ENCODE measurements at regions not wholly inside any gene's neighbourhood (a gene's known extent, or its start where the extent isn't known, plus 50 kb on each side); places are given as distances from the start of the nearest gene placed in this dataset.

DNA sequence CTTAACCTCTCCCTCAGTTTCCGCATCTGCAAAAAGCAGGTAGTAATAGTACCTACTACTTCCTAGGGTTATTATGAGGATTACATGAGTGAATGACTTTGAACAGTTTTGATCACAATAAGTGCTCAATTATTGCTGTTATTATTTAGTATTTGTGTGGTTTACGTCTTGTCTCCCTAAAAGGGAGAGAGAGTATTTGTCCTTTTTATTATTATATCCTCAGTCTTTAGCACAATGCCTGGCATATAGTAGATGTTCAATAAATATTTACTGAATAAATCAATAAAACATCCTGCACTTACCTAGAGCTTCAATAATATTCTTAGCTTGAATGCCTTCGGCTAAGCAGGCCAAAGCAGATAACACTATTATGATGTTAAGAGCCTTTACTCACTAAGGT is 160.0 kb downstream of the TANC2 start:
- DNase-seq (ENCODE audit: low read depth in 4 of 4, low spot score in 3 of 4), result no peak

DNA sequence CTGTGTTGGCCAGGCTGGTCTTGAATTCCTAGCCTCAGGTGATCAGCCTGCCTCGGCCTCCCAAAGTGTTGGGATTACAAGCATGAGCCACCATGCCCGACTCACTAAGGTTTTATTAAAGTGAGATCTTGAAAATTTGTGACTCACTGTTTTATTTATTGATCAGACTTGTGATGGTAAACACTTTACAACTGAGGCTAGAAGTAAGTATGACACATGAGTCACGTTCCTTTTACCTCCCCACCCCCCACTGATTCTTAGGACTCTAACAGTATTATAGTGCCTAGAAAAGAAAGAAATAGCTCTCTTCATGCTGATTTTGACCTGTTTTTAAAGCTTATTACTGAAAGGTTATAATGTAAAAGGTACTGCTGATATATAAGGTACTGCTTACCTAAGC is 160.6 kb downstream of the TANC2 start:
- DNase-seq (ENCODE audit: low read depth in 4 of 4, low spot score in 3 of 4), result no peak

DNA sequence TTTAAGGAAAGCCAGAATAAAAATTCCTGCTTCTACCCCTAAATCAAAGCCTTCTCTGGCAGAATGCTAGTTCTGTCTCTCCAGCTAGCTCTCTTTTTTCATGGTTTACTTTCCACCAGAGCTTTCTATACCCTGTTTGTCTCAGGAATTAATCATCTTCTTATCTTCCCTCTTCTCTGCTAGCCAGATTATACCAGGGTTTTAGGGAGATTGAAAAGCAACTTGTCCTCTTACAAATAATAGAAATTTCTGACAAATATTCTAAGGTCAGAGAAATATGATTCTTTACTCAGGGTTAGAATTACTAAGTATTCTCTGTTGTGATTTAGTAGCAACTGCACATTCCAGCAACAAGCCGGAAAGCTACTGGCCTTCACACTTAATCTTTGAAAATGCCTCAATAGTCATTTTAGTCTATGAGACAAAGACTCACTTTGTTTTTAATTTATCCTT is 166.4 kb downstream of the TANC2 start:
- DNase-seq (ENCODE audit: low read depth in 4 of 4, low spot score in 3 of 4), result no peak

DNA sequence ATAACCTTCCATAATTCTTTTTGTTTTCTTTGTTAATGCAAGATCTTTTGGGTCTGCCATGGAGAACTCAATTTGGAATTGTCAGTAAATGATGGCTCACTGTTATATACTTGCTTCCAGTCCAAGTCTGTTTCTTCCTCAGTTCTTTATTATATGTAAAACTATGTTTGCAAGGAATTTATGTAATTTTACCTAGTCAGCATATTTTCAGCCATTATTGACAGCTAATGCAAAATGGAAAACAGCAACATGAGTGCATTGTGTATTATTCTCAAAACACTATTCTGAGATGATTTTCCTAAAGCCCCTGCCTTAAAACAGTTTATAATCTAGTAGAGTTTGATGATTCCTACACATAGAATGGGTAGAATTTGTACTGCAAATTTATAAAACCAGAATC is 167.5 kb downstream of the TANC2 start:
- no peak for DNase-seq (ENCODE audit: low read depth in 4 of 4, low spot score in 3 of 4)

DNA sequence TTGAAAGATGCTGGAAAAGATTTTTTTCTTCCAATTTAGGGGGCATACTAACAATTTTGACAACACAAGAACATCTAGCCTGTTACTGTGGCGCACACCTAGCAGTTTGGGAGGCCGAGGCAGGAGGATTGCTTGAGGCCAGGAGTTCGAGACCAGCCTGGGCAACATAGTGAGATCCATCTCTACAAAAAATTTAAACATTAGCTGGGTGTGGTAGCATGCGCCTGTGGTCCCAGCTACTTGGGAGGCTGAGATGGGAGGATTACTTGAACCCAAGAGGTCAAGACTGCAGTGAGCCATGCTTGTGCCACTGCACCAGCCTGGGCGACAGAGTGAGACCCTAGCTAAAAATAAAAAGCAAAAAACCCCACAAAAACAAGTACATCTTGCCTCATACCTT is 168.8 kb downstream of the TANC2 start:
- DNase-seq (ENCODE audit: low read depth in 4 of 4, low spot score in 3 of 4), result no peak

DNA sequence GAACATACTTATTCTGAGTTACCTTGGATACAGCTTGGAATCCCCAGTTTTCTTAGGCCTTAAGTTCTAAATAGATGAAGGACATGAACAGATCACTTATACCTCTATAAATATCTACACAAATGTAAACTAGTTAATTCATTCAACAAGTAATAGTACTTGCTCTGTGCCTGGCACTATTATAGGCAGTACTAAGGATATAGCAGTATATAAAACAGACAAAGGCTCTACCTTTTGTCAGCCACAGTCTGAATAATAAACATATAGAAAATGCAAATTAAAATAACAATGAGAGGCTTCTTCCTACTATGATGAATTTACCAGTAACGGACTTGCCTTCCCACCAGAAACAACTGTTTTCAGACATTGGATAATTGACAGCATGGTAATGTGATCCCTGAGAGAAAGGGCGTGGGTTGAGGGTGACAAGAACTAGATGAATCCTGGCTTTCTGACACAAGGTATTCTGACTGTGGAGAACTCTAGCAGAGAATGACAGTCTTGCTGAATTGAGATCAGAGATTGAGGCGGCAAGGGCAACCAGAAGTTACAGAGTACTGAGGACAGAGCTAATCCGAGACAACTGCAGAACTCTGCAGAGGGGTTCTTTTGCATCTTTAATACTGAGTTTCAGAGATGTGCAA is 170.5 kb downstream of the TANC2 start:
- no peak for DNase-seq (ENCODE audit: low read depth in 4 of 4, low spot score in 3 of 4)

DNA sequence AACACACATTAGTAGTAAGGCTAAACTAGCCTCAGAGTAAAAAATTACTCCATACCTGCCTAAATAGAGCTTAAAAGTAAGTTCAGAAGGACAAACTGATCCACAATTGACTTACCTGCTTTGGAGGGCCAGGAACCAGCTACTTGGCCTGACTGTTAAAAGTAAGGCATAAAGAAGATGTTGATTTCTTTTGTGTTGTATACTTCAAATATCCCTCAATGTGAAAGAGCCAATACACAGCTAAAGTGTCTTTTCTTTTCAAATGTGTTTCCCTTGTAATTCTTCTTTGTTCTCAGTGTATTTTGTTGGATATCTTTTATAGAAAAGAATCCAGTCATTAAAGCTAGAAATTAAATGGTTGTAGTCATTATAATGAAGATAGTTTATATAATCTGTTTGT is 171.1 kb downstream of the TANC2 start:
- no peak for DNase-seq (ENCODE audit: low read depth in 4 of 4, low spot score in 3 of 4)

DNA sequence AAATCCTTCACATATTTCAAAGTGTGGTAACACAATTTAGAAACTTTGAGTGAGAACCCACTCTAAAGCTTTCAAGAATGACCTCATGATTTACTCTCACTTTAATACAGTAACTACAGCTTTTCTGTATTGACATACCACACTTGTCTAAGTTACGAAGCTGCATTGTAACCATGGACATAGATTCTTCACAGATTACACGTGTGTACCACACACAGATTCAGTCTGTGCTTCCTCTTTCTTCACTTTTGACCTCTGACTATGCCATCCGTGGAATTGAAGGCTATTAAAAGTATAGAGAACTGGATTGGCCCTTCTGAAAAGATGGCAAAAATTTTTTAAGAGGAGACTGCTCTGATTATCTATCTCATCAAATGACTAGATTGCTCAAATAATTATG is 172.7 kb downstream of the TANC2 start:
- no peak for DNase-seq (ENCODE audit: low read depth in 4 of 4, low spot score in 3 of 4)

DNA sequence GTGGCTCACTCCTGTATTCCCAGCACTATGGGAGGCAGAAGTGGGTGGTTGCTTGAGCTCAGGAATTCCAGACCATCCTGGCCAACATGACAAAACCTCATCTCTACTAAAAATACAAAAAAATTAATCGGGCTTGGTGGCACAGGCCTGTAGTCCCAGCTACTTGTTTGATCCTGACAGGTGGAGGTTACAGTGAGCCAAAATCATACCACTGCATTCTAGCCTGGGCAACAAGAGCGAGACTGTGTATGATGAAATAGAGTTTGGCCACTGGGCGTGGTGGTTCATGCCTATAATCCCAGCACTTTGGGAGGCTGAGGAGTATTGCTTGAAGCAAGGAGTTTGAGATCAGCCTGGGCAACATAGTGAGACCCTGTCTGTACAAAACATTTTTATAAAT is 173.3 kb downstream of the TANC2 start:
- no peak for DNase-seq (ENCODE audit: low read depth in 4 of 4, low spot score in 3 of 4)

DNA sequence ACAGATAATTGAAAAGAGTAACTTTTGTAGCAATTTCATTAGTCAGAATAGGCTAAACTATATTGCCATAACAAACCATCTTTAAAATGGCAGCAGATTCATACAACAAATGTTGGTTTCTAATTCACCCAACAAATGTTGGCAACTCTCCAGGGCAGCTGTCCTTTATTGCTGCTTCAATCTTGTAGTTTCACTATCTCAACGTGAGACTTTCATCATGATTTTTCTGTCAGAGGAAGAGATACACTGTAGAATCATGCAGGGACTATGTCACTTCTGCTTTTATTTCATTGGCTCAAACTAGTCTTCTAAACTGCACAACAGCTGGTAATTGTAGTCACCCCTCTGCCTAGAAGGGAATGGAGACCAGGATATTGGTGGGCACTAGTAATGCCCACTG is 174.2 kb downstream of the TANC2 start:
- DNase-seq (ENCODE audit: low read depth in 4 of 4, low spot score in 3 of 4), result no peak

DNA sequence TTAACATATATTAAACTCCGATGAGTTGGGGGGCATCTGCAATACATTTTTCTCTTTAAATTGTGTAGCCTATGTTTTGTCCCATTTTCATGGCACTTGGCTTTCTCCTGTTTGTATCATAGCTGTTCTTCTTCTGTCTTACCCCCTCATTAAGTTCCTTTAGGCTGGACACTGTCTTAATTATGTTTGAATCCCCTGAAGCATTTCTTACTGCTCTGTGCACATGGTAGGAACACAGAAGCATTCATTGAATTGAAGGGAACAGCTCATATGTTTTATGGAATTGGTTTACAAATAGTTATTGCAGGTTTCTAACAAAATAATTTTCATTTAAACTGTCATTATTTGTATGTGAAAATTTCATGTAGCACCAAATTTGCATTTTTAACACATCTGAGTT is 176.8 kb downstream of the TANC2 start:
- no peak for DNase-seq (ENCODE audit: low read depth in 4 of 4, low spot score in 3 of 4)

DNA sequence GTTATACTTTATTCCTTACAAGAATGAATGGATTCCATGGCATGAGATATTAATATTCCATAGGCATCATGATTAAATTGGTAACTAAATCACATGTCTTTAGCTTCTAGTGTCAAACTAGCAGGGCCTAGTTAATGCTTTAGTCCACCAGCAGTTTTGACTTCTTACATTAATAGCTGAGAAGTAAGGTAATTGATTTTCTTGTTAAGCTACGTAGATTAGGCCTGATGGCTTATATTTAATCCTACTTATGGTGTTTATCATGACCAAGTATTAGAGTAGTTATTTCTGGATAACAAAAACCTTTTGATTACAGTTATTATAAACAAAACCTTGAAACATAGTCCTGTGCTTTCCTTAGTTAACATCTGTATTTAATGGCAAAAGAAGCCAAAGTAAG is 184.5 kb downstream of the TANC2 start:
- DNase-seq (ENCODE audit: low read depth in 4 of 4, low spot score in 3 of 4), result no peak

DNA sequence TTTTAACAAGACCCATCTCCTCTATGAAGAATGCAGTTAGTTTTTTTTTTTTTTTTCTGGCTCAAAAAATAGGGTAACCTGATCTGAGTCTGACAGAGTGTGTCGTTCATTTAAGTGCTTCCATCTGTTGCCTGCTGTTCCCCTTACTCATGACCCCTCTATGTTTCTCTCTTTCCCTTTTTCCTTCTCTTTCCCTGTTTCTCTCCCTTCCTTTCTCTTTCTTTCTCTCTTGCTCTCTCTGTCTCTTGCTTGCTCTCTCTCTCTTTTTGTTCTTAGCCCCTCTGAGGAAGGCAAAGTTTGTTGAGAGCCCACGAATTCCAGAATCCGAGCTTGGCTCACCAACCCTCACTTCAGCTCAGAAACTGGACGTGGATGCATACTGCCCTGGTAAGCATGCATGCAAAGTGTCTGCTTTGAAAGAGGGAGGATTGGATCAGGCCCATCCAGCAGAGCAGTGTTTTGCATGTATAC is 185.0 kb downstream of the TANC2 start:
- DNase-seq (ENCODE audit: low read depth in 4 of 4, low spot score in 3 of 4), result peak in 3 of 4 donors; percentile 16 to 53 (median 30)

DNA sequence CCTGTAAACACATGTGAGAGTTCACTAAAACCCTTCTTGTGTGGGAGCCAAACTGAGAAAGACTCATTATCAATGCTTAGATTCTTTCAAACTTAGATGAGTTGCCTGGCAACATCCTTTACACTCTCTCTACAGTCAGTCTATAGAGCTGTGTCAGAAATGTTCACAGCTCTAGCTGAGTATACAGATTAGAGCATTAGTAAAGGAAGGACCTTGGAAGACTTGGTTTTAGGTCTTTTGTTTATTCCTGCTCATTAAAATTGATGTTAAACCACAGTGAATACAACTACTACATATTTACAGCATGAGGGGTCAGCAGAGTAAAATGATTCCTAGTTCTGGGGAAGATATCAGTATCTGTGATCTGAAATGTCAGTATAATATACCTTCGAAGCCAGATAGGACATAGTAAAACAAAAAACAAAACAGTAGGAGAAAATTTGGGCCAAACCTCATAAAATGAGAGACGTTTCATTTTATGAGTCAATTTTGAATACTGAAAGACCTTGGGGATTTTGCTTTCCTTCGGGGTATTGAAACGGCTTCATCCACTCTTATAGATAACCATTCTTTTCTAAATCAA is 186.0 kb downstream of the TANC2 start:
- DNase-seq (ENCODE audit: low read depth in 4 of 4, low spot score in 3 of 4), result no peak

DNA sequence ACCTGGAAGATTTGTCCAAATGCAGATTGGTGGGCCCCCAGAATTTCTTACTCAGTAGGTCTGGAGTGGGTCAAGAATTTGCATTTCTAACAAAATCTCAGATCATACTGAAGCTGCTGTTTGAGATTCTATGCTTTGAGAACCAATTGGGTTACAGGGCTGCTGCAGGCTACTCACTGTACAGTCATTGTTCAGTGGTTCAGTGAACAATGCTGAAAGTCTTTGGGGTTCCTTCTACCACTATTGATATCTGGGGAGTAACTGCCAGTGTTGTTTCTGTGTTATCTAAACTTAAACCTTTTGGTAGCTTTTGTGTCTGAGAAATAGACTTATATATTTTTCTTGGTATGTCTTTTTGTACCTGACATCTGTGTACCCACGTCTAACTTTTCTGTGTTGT is 187.5 kb downstream of the TANC2 start:
- DNase-seq (ENCODE audit: low read depth in 4 of 4, low spot score in 3 of 4), result no peak

DNA sequence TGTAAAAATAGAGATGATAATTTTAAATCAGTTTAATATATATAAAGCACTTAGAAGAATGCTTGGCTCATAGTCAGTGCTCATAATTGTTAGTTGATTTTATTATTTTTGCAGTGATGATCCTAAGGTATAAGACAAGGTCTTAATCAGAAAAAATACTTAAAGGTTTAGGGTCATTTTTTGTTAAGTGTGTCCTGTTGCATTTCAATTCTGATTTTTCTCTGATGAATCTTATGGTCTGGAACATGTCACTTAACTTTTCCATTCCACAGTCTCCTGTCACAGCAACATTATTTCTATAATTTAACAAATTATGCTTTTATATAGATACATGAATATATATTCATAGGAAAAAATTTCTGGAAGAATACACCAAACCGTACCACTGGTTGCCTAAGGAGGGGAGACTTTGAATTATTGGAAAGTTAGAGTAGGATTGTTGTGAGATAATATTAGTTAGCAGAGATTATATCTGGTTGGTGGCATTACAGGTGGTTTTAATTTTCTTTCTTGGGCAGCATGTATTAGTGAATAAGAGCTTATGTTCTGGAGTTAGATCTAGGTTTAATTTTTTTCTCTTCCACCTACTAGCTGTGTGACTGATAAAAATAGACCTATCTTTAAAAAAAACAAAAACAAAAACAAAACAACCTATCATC is 188.7 kb downstream of the TANC2 start:
- no peak for DNase-seq (ENCODE audit: low read depth in 4 of 4, low spot score in 3 of 4)

DNA sequence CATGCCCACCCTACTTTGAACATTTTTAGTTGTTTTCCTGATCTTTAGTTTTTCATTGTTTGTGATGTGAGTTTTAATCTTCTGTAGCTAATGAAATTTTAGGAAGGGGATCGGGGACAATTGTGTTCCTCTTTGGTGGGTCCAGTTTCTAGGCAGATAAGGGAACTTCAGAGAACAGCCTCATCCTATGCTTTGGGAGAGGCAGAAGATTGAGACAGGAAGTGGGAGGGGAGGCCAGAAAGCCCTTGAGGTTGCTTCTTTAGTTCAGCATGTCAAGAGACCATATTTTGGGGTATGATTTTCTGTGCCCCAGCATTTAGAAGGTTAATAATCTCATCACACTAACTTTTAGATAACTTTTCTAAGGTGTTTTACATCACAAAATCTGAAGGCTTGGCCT is 191.0 kb downstream of the TANC2 start:
- no peak for DNase-seq (ENCODE audit: low read depth in 4 of 4, low spot score in 3 of 4)

DNA sequence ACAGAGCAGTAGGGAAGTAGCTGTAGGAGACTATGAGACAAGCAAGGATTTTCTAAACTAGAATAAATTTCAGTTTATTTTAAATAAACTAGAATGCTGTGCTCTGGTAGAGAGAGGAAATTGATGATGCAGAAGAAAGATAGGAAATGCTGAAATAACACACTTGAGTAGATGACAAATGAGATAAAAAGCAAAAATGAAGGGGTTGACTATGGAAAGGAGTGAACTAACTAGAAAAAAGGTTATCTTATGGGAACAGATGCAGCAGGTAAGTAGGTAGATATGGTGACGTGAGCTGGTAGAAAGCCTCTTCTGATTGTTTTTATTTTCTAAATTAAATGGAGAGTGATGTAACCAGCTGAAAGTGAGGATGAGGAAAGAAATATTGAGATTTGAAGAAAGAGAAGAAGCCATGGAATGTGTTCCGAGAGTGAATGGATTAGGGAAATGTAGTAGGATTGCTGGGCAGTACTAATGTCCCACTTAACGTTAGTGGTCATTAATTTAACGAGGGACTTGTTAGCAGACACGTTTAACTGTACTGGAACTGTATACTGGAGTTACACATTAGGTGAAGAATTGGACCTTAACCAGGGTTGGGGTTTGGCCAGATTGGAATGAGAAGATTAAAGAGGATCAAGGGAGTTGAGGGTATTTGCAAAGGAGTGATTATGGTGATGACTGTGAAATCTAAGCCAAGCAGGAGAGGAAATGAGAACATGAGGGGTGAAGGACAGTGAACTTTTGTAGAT is 196.5 kb downstream of the TANC2 start:
- DNase-seq (ENCODE audit: low read depth in 4 of 4, low spot score in 3 of 4), result no peak

DNA sequence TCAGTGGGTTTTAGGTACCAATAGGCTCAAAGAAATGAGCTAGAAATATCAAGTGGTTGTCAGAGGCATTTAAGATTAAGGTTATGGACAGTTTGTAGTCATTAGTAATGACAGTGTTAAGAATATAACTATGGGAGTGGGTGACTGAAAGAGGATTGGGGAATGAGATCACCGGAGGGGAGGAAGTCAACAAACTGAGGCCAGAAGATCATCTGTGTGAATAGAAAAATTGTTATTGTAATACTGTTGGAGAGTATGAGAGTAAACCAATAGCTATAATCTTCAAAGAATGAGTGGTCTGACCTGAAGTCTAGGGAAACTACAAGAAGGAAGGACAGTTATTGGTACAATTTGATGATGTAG is 197.1 kb downstream of the TANC2 start:
- no peak for DNase-seq (ENCODE audit: low read depth in 4 of 4, low spot score in 3 of 4)

DNA sequence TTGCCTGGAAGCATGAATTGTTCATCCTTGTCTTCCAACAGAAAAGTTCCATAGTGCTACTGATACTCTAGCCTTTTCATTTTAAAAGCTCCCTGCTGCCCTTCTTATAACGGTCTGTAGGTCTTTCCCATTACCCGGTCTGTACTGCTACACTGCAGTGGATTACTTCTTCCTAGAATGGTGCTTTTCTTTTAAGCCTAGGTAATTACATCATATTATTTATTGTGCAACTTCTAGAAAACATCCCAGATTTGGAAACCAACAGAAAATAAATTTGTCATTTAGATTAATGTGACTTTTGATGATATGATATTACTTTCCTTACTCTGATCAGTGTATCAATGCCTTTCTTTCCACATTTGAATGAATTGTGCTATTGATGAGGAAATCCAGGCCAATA is 199.4 kb downstream of the TANC2 start:
- no peak for DNase-seq (ENCODE audit: low read depth in 4 of 4, low spot score in 3 of 4)

DNA sequence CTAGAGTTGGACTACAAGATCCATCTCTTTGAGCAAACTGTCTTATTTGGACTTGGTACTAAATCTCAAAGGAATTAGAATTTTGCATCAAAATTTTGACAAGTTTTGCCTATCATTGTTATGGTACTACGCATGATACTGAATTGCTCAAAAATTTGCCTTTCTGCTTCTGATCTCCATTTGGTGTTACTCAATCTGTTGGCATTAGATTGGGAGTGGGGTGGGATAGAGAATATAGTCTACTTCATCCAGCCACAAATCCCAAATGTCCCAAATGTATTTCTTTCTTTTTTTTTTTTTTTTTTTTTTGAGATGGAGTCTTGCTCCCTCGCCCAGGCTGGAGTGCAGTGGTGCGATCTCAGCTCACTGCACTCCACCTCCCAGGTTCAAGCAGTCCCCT is 204.8 kb downstream of the TANC2 start:
- no peak for DNase-seq (ENCODE audit: low read depth in 4 of 4, low spot score in 3 of 4)
